Prostate gland (tissue), 2 donors: ENCODE measurements at regions not wholly inside any gene's neighbourhood (a gene's known extent, or its start where the extent isn't known, plus 50 kb on each side); places are given as distances from the start of the nearest gene placed in this dataset.

Experiments
- DNase-seq: peaks from one replicate; pipeline ENCODE4 v3.0.0-alpha.2; 2019; ENCODE audit warnings: low spot score
- H3K27ac ChIP-seq, 2 donors: fragments of 200-600 bp; sonication (generic); 2 replicates each; pipeline ENCODE4 v1.5.1; 2017 to 2019
- H3K27me3 ChIP-seq: fragments of 200-600 bp; sonication (generic); replicated peaks from 2 replicates; pipeline ENCODE4 v1.5.1; 2019; ENCODE audit not compliant: insufficient read depth
- H3K36me3 ChIP-seq, 2 donors: fragments of 200-600 bp; sonication (generic); 1 replicate in 1 of 2; 2 replicates in 1 of 2; pipeline versions ENCODE4 v1.5.1 to v1.8.1; 2017 to 2019
- H3K4me1 ChIP-seq: fragments of 200-600 bp; sonication (generic); replicated peaks from 2 replicates; pipeline ENCODE4 v1.5.1; 2019
- H3K4me3 ChIP-seq, 2 donors: fragments of 200-600 bp; sonication (generic); 2 replicates each; pipeline ENCODE4 v1.5.1; 2017 to 2019
- H3K9me3 ChIP-seq: fragments of 200-600 bp; sonication (generic); 2 replicates; pipeline ENCODE4 v1.5.1; 2017
- POLR2A ChIP-seq: fragments of 450-650 bp; IDR thresholded peaks from one replicate; pipeline ENCODE4 v1.6.1; 2016; ENCODE audit warnings: antibody characterized with exemption, mild to moderate bottlenecking
- POLR2AphosphoS5 ChIP-seq: sonication (generic); formaldehyde crosslinking; IDR thresholded peaks from one replicate; pipeline ENCODE4 v1.6.1; 2017; ENCODE audit warnings: antibody characterized with exemption
- WGBS: methylation state at CpG from one replicate; pipeline ENCODE4 v1.1.5; 2018; 5-methylcytosine and 5-hydroxymethylcytosine counted together
- intact Hi-C: fragments of 100-400 bp; cut with DNase I; formaldehyde crosslinking; loops from one replicate; pipeline ENCODE4 v1.14.2; 2022
- TF ChIP-seq, protein P1 (sequence below), 4 experiments: fragments of 200-600 bp in 2 of 4; fragments of 450-650 bp in 2 of 4; sonication (generic) in 2 of 4; IDR thresholded peaks; 1 replicate in 3 of 4; 2 replicates in 1 of 4; pipeline ENCODE4 v1.5.1; 2016 to 2019; ENCODE audit warnings: antibody characterized with exemption in 4 of 4, mild to moderate bottlenecking in 2 of 4, moderate library complexity in 2 of 4

- Histone ChIP-seq H3K4me1 (no peaks in the 10 kb centered on the region), H3K27ac (no peak overlapping the region), H3K27me3 (no peaks in the 10 kb centered on the region), H3K9me3 (no peaks in the 10 kb centered on the region), H3K36me3 (no peaks in the 10 kb centered on the region), H3K4me3 (no peak overlapping the region)
- no peak for TF ChIP-seq POLR2A
- WGBS = 74% methylated on average over 2 of the region's 2 CpGs
- intact Hi-C loops = no loop called here
- no peak for DNase-seq
Observed at GRCh38 chr7:32264702-32265284, 194.6 kb upstream of the PDE1C start.

- Histone ChIP-seq H3K4me1 (no peaks in the 10 kb centered on the region), H3K27ac (no peak overlapping the region), H3K4me3 (no peak overlapping the region), H3K9me3 (no peaks in the 10 kb centered on the region), H3K36me3 (no peaks in the 10 kb centered on the region), H3K27me3 (no peaks in the 10 kb centered on the region)
- no peak for TF ChIP-seq POLR2AphosphoS5
- DNase-seq = no peak
- intact Hi-C loops = no loop called here
Observed at GRCh38 chr7:32263611-32264010, 193.4 kb upstream of the PDE1C start.

DNA sequence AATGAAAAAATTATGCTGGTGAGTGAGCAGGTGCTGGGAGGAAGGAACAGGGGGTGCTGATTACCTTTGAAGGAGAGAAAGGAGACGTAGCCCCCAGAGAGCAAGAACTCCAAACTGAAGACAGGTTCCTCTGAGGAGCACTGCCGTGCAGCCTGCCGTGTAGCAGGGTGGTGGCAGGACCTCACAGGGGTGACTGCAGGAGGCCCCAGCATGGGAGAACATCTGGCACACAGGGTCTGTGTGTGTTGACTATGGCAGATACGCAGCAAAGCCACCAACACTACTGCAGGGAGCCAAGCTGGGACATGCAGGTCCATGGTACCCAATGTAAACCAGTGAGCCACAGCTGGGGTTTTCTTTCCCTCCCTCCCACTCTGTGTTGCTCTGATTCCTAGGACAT, 192.1 kb upstream of the PDE1C start:
- Histone ChIP-seq H3K27ac (no peak overlapping the region), H3K27me3 (no peaks in the 10 kb centered on the region), H3K36me3 (no peaks in the 10 kb centered on the region), H3K4me1 (no peaks in the 10 kb centered on the region), H3K4me3 (no peak overlapping the region), H3K9me3 (no peaks in the 10 kb centered on the region)
- WGBS = 85% methylated on average over 4 of the region's 4 CpGs
- TF ChIP-seq POLR2AphosphoS5 = no peak
- TF ChIP-seq, protein P1, sequence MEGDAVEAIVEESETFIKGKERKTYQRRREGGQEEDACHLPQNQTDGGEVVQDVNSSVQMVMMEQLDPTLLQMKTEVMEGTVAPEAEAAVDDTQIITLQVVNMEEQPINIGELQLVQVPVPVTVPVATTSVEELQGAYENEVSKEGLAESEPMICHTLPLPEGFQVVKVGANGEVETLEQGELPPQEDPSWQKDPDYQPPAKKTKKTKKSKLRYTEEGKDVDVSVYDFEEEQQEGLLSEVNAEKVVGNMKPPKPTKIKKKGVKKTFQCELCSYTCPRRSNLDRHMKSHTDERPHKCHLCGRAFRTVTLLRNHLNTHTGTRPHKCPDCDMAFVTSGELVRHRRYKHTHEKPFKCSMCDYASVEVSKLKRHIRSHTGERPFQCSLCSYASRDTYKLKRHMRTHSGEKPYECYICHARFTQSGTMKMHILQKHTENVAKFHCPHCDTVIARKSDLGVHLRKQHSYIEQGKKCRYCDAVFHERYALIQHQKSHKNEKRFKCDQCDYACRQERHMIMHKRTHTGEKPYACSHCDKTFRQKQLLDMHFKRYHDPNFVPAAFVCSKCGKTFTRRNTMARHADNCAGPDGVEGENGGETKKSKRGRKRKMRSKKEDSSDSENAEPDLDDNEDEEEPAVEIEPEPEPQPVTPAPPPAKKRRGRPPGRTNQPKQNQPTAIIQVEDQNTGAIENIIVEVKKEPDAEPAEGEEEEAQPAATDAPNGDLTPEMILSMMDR (IDR thresholded peaks at IDR 0.05) = no peak
- no peak for DNase-seq
- intact Hi-C loops = no loop called here

GRCh38 chr7:32259931-32260596, 189.9 kb upstream of the PDE1C start:
- Histone ChIP-seq H3K27ac (no peak overlapping the region), H3K4me3 (no peak overlapping the region), H3K9me3 (no peaks in the 10 kb centered on the region), H3K36me3 (no peaks in the 10 kb centered on the region), H3K4me1 (no peaks in the 10 kb centered on the region), H3K27me3 (no peaks in the 10 kb centered on the region)
- intact Hi-C loops = no loop called here
- 70% methylated on average over 12 of the region's 12 CpGs for WGBS
- TF ChIP-seq, protein P1 (IDR thresholded peaks at IDR 0.05) = no peak
- TF ChIP-seq POLR2A (no peak), POLR2AphosphoS5 (no peak)
- DNase-seq = no peak

- WGBS = 86% methylated on average over 4 of the region's 4 CpGs
- no peak for DNase-seq
- TF ChIP-seq POLR2AphosphoS5 = no peak
- TF ChIP-seq, protein P1 (IDR thresholded peaks at IDR 0.05) = no peak
- TF ChIP-seq POLR2A = no peak
- no peaks in the 10 kb centered on the region for H3K4me1 ChIP-seq
- H3K4me3 ChIP-seq = no peak overlapping the region
- no peaks in the 10 kb centered on the region for H3K9me3 ChIP-seq
- H3K27ac ChIP-seq = no peak overlapping the region
- intact Hi-C loops = no loop called here
- H3K36me3 ChIP-seq = no peaks in the 10 kb centered on the region
- no peaks in the 10 kb centered on the region for H3K27me3 ChIP-seq
Observed at GRCh38 chr7:32258265-32258664, 188.1 kb upstream of the PDE1C start.

GRCh38 chr7:32257621-32258020, 187.4 kb upstream of the PDE1C start:
- DNase-seq = no peak
- H3K36me3 ChIP-seq = no peaks in the 10 kb centered on the region
- H3K9me3 ChIP-seq = no peaks in the 10 kb centered on the region
- WGBS = 84% methylated on average over 1 of the region's 1 CpG
- intact Hi-C loops = no loop called here
- H3K4me3 ChIP-seq = no peak overlapping the region
- H3K27me3 ChIP-seq = no peaks in the 10 kb centered on the region
- TF ChIP-seq POLR2AphosphoS5 (no peak), POLR2A (no peak)
- TF ChIP-seq, protein P1 (IDR thresholded peaks at IDR 0.05) = no peak
- H3K27ac ChIP-seq = no peak overlapping the region
- no peaks in the 10 kb centered on the region for H3K4me1 ChIP-seq
